ENCODE measurements at regions not wholly inside any gene's neighbourhood (a gene's known extent, or its start where the extent isn't known, plus 50 kb on each side); places are given as distances from the start of the nearest gene placed in this dataset.

GRCh38 chr7:13633857-13634256 is 355.6 kb downstream of the ETV1 start:
- Histone ChIP-seq H3K27me3 (ENCODE audit: control insufficient read depth, insufficient read depth, low read length) (no peaks in the 10 kb centered on the region), H3K4me1 (ENCODE audit: control insufficient read depth, insufficient read depth, low read length) (no peaks in the 10 kb centered on the region), H3K9ac (ENCODE audit: low read depth, low read length) (no peak overlapping the region), H3K9me3 (ENCODE audit: control insufficient read depth, insufficient read depth, low read length) (no peaks in the 10 kb centered on the region), H3K4me3 (ENCODE audit: low read depth, low read length) (no peak overlapping the region), H3K36me3 (ENCODE audit: control insufficient read depth, insufficient read depth, low read length) (no peaks in the 10 kb centered on the region)

- H3K4me1 ChIP-seq (ENCODE audit: control insufficient read depth, insufficient read depth, low read length), result no peaks in the 10 kb centered on the region
- H3K36me3 ChIP-seq (ENCODE audit: control insufficient read depth, insufficient read depth, low read length), result no peaks in the 10 kb centered on the region
- H3K9ac ChIP-seq (ENCODE audit: low read depth, low read length), result no peak overlapping the region
- no peaks in the 10 kb centered on the region for H3K9me3 ChIP-seq (ENCODE audit: control insufficient read depth, insufficient read depth, low read length)
- no peak overlapping the region for H3K4me3 ChIP-seq (ENCODE audit: low read depth, low read length)
- H3K27me3 ChIP-seq (ENCODE audit: control insufficient read depth, insufficient read depth, low read length), result no peaks in the 10 kb centered on the region
Observed at GRCh38 chr7:13639396-13639795, 350.1 kb downstream of the ETV1 start.

- H3K9me3 ChIP-seq (ENCODE audit: control insufficient read depth, insufficient read depth, low read length), result no peaks in the 10 kb centered on the region
- H3K4me1 ChIP-seq (ENCODE audit: control insufficient read depth, insufficient read depth, low read length), result no peaks in the 10 kb centered on the region
- H3K36me3 ChIP-seq (ENCODE audit: control insufficient read depth, insufficient read depth, low read length), result no peaks in the 10 kb centered on the region
- no peaks in the 10 kb centered on the region for H3K27me3 ChIP-seq (ENCODE audit: control insufficient read depth, insufficient read depth, low read length)
- no peak overlapping the region for H3K9ac ChIP-seq (ENCODE audit: low read depth, low read length)
- no peak overlapping the region for H3K4me3 ChIP-seq (ENCODE audit: low read depth, low read length)
Observed at GRCh38 chr7:13641714-13642113, 347.8 kb downstream of the ETV1 start.

GRCh38 chr7:13651167-13651566 is 338.3 kb downstream of the ETV1 start:
- Histone ChIP-seq H3K9ac (ENCODE audit: low read depth, low read length) (no peak overlapping the region), H3K36me3 (ENCODE audit: control insufficient read depth, insufficient read depth, low read length) (no peaks in the 10 kb centered on the region), H3K27me3 (ENCODE audit: control insufficient read depth, insufficient read depth, low read length) (no peaks in the 10 kb centered on the region), H3K4me1 (ENCODE audit: control insufficient read depth, insufficient read depth, low read length) (peaks cover 6% of the 10 kb centered on the region), H3K9me3 (ENCODE audit: control insufficient read depth, insufficient read depth, low read length) (no peaks in the 10 kb centered on the region), H3K4me3 (ENCODE audit: low read depth, low read length) (no peak overlapping the region)

GRCh38 chr7:13656330-13656729 is 333.1 kb downstream of the ETV1 start:
- Histone ChIP-seq H3K4me3 (ENCODE audit: low read depth, low read length) (no peak overlapping the region), H3K36me3 (ENCODE audit: control insufficient read depth, insufficient read depth, low read length) (no peaks in the 10 kb centered on the region), H3K27me3 (ENCODE audit: control insufficient read depth, insufficient read depth, low read length) (no peaks in the 10 kb centered on the region), H3K9me3 (ENCODE audit: control insufficient read depth, insufficient read depth, low read length) (no peaks in the 10 kb centered on the region), H3K4me1 (ENCODE audit: control insufficient read depth, insufficient read depth, low read length) (no peaks in the 10 kb centered on the region), H3K9ac (ENCODE audit: low read depth, low read length) (no peak overlapping the region)

- Histone ChIP-seq H3K36me3 (ENCODE audit: control insufficient read depth, insufficient read depth, low read length) (no peaks in the 10 kb centered on the region), H3K9ac (ENCODE audit: low read depth, low read length) (no peak overlapping the region), H3K4me3 (ENCODE audit: low read depth, low read length) (no peak overlapping the region), H3K4me1 (ENCODE audit: control insufficient read depth, insufficient read depth, low read length) (no peaks in the 10 kb centered on the region), H3K9me3 (ENCODE audit: control insufficient read depth, insufficient read depth, low read length) (peaks cover 3% of the 10 kb centered on the region), H3K27me3 (ENCODE audit: control insufficient read depth, insufficient read depth, low read length) (no peaks in the 10 kb centered on the region)
Observed at GRCh38 chr7:13673290-13673689, 316.2 kb downstream of the ETV1 start.

GRCh38 chr7:13682626-13683025 is 306.8 kb downstream of the ETV1 start:
- no peaks in the 10 kb centered on the region for H3K36me3 ChIP-seq (ENCODE audit: control insufficient read depth, insufficient read depth, low read length)
- H3K9ac ChIP-seq (ENCODE audit: low read depth, low read length), result no peak overlapping the region
- no peak overlapping the region for H3K4me3 ChIP-seq (ENCODE audit: low read depth, low read length)
- no peaks in the 10 kb centered on the region for H3K27me3 ChIP-seq (ENCODE audit: control insufficient read depth, insufficient read depth, low read length)
- H3K9me3 ChIP-seq (ENCODE audit: control insufficient read depth, insufficient read depth, low read length), result peaks cover 5% of the 10 kb centered on the region
- no peaks in the 10 kb centered on the region for H3K4me1 ChIP-seq (ENCODE audit: control insufficient read depth, insufficient read depth, low read length)

- H3K27me3 ChIP-seq (ENCODE audit: control insufficient read depth, insufficient read depth, low read length), result no peaks in the 10 kb centered on the region
- no peak overlapping the region for H3K4me3 ChIP-seq (ENCODE audit: low read depth, low read length)
- H3K9me3 ChIP-seq (ENCODE audit: control insufficient read depth, insufficient read depth, low read length), result no peaks in the 10 kb centered on the region
- H3K9ac ChIP-seq (ENCODE audit: low read depth, low read length), result no peak overlapping the region
- no peaks in the 10 kb centered on the region for H3K4me1 ChIP-seq (ENCODE audit: control insufficient read depth, insufficient read depth, low read length)
- no peaks in the 10 kb centered on the region for H3K36me3 ChIP-seq (ENCODE audit: control insufficient read depth, insufficient read depth, low read length)
Observed at GRCh38 chr7:13687500-13687899, 302.0 kb downstream of the ETV1 start.

GRCh38 chr7:13692548-13692947 is 296.9 kb downstream of the ETV1 start:
- Histone ChIP-seq H3K36me3 (ENCODE audit: control insufficient read depth, insufficient read depth, low read length) (no peaks in the 10 kb centered on the region), H3K27me3 (ENCODE audit: control insufficient read depth, insufficient read depth, low read length) (no peaks in the 10 kb centered on the region), H3K4me3 (ENCODE audit: low read depth, low read length) (no peak overlapping the region), H3K9ac (ENCODE audit: low read depth, low read length) (no peak overlapping the region), H3K4me1 (ENCODE audit: control insufficient read depth, insufficient read depth, low read length) (no peaks in the 10 kb centered on the region), H3K9me3 (ENCODE audit: control insufficient read depth, insufficient read depth, low read length) (no peaks in the 10 kb centered on the region)

- H3K4me3 ChIP-seq (ENCODE audit: low read depth, low read length), result no peak overlapping the region
- H3K4me1 ChIP-seq (ENCODE audit: control insufficient read depth, insufficient read depth, low read length), result no peaks in the 10 kb centered on the region
- no peaks in the 10 kb centered on the region for H3K9me3 ChIP-seq (ENCODE audit: control insufficient read depth, insufficient read depth, low read length)
- no peaks in the 10 kb centered on the region for H3K36me3 ChIP-seq (ENCODE audit: control insufficient read depth, insufficient read depth, low read length)
- no peak overlapping the region for H3K9ac ChIP-seq (ENCODE audit: low read depth, low read length)
- no peaks in the 10 kb centered on the region for H3K27me3 ChIP-seq (ENCODE audit: control insufficient read depth, insufficient read depth, low read length)
Observed at GRCh38 chr7:13702251-13702650, 287.2 kb downstream of the ETV1 start.

- no peak overlapping the region for H3K4me3 ChIP-seq (ENCODE audit: low read depth, low read length)
- no peaks in the 10 kb centered on the region for H3K36me3 ChIP-seq (ENCODE audit: control insufficient read depth, insufficient read depth, low read length)
- H3K4me1 ChIP-seq (ENCODE audit: control insufficient read depth, insufficient read depth, low read length), result no peaks in the 10 kb centered on the region
- H3K9ac ChIP-seq (ENCODE audit: low read depth, low read length), result no peak overlapping the region
- H3K27me3 ChIP-seq (ENCODE audit: control insufficient read depth, insufficient read depth, low read length), result no peaks in the 10 kb centered on the region
- no peaks in the 10 kb centered on the region for H3K9me3 ChIP-seq (ENCODE audit: control insufficient read depth, insufficient read depth, low read length)
Observed at GRCh38 chr7:13708670-13709069, 280.8 kb downstream of the ETV1 start.

- H3K4me3 ChIP-seq (ENCODE audit: low read depth, low read length), result no peak overlapping the region
- H3K27me3 ChIP-seq (ENCODE audit: control insufficient read depth, insufficient read depth, low read length), result no peaks in the 10 kb centered on the region
- no peaks in the 10 kb centered on the region for H3K4me1 ChIP-seq (ENCODE audit: control insufficient read depth, insufficient read depth, low read length)
- H3K9ac ChIP-seq (ENCODE audit: low read depth, low read length), result no peak overlapping the region
- H3K9me3 ChIP-seq (ENCODE audit: control insufficient read depth, insufficient read depth, low read length), result peaks cover 4% of the 10 kb centered on the region
- H3K36me3 ChIP-seq (ENCODE audit: control insufficient read depth, insufficient read depth, low read length), result no peaks in the 10 kb centered on the region
Observed at GRCh38 chr7:13713092-13713491, 276.4 kb downstream of the ETV1 start.

- Histone ChIP-seq H3K9me3 (ENCODE audit: control insufficient read depth, insufficient read depth, low read length) (peaks cover 4% of the 10 kb centered on the region), H3K4me1 (ENCODE audit: control insufficient read depth, insufficient read depth, low read length) (no peaks in the 10 kb centered on the region), H3K9ac (ENCODE audit: low read depth, low read length) (no peak overlapping the region), H3K27me3 (ENCODE audit: control insufficient read depth, insufficient read depth, low read length) (no peaks in the 10 kb centered on the region), H3K4me3 (ENCODE audit: low read depth, low read length) (no peak overlapping the region), H3K36me3 (ENCODE audit: control insufficient read depth, insufficient read depth, low read length) (no peaks in the 10 kb centered on the region)
Observed at GRCh38 chr7:13715534-13715933, 273.9 kb downstream of the ETV1 start.

Data from iPS-15b (cell line).